NCI-H748 treated with DMSO at 0.1 percent for 48 hours (cell line): ENCODE measurements at regions not wholly inside any gene's neighbourhood (a gene's known extent, or its start where the extent isn't known, plus 50 kb on each side); places are given as distances from the start of the nearest gene placed in this dataset.
"Not testable (repeated sequence)": the region's sequence is repeated elsewhere in the genome, so short reads cannot be mapped to it uniquely, and the experiment has no call there.

Experiments
- DNase-seq: peaks from one replicate; lab custom pipeline; 2025; lab: John Stamatoyannopoulos, UW

GRCh38 chr5:30150231-30150630 lies 1043.3 kb upstream of the CDH6 start:
- no peak for DNase-seq

GRCh38 chr5:30149526-30149925 lies 1044.0 kb upstream of the CDH6 start:
- DNase-seq: no peak

DNA sequence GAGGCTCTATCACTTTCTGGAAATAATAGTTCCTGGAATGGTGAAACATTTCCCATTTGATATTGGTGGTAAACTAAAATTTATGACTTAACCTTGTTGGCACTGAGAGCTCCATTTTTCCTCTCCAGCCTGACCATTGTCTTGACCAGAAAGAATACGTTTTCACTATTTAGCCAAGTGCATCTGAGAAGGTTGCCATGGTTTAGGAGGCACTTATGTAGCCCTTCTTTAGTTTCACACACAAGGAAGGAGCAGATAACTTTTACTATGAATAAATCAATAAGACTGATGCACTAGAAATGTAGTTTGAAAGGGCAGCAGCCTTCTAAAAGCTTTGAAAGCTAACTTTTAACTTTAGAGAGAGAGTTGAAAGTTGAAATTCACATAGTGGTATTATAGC lies 1045.5 kb upstream of the CDH6 start:
- no peak for DNase-seq

- DNase-seq: not testable (repeated sequence)
Measured at GRCh38 chr5:30144059-30144458, 1049.4 kb upstream of the CDH6 start.

DNA sequence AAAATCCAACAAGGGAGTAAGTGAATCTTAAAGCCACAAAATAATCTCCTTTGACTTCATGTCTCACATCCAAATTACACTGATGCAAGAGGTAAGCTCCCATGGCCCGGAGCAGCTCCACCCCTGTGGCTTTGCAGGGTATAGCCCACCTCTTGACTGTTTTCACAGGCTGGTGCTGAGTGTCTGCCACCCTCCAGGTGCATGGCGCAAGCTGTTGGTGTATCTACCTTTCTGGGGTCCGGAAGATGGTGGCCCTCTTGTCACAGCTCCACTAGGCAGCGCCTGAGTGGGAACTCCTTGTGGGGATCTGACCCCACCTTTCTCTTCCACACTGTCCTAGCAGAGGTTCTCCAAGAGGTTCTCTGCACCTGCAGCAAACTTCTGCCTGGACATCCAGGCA lies 1051.1 kb upstream of the CDH6 start:
- no peak for DNase-seq

DNA sequence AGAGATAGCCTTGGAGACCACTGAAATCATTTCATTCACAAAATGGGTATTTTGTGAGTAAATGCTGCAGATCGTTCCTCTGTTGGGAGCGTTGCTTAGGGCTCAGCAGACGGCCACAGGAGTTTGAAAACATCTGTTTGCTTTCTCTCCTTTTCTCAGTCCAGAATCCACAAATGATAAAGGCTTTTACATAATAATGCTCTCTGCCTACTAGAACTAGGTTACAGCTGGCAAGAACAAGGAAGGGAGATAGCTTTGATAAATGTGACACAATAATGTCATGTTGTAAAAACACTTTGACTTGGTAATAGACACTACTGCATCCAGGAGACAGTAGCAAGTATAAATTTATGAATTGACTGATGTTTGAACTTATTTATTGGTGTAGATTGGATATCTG lies 1072.4 kb upstream of the CDH6 start:
- no peak for DNase-seq

DNA sequence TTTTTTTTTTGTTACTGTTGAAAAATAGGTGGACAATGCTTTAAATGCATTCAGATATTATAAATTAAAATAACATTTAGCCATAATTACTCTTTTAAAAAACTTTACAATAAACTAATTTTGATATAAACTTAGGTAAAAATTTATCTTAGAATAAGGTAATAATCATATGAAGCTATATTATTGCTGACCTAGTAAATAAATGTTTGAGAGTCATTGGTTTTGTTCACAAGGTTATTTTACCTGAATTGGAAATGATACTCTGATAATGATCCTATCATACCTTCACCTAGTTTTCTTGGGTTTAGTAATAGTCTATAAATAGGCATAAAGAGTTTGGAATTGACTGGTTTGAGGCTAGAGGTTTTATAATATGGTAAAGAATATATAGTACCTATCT lies 1076.4 kb upstream of the CDH6 start:
- no peak for DNase-seq

GRCh38 chr5:30113542-30113941 lies 1079.9 kb upstream of the CDH6 start:
- DNase-seq: no peak

DNA sequence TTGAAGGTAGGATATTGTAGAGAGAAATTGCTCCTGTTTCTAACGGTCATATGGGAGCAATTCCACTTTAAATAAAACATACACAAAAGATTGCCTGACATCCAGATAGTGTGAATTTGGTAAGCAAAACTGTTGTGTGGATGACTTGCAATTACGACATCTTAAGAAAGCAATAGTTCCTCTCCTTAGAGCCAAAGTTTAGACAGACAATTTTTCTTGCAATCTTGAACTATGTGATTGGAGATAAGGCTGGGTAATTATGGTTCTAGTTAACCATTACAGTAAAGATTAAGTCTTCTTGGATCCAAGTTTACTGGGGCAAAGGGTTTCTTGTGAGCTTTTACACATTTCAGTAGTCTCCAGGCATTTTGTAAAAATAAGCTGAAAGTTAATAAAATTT lies 1080.6 kb upstream of the CDH6 start:
- no peak for DNase-seq

GRCh38 chr5:30108051-30108450 lies 1085.4 kb upstream of the CDH6 start:
- no peak for DNase-seq

DNA sequence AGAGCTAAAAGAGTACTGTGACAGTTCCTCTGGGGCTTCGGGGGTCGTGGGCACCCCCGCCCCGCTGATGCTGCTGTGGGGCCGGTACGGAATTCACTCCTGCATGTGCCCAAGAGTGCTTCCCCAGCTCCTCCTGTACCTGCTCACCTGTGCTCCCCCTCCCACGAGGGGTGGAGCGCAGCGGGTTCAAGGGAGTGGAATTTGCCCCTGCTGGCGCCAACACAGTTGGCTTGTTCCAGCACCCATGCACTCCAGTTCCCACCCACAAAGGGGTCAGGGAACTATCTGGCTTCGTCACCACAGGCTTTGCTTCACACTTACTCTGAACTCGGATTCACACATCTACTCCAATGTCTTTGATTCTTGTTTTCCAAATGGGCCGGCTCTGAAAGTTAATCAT lies 1086.9 kb upstream of the CDH6 start:
- DNase-seq: no peak

DNA sequence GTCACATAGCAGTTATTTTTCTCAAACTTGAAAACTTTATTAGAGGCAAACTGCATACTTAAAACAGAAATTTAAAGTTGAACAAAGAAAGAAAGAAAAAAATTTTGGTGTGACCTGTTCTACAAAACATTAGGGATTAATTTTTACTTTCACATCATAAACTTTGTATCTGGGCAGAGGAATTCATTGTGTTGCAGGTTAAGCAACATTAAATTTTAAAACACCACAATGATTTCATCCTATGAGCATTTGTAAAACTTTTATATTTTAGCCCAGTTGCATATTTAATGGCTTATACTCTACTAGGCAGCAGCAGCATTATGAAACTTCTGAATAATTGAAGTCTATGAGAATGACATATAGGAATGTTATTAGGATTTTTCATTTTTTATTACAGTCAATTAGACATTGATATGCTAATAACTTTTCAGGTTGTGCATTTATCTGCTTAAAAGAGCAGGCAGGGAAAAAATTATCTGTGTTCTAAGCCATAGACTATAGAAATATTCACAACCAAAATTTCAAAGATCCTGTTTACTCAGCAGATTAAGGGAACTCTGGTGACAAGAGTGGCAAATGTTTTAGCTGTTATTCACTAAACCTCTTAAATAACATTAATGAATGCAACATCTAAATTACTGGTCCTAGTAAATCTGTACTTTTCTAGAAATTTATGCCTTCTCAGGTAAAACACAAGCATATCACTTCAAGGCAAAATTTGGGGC lies 1088.5 kb upstream of the CDH6 start:
- DNase-seq: no peak

DNA sequence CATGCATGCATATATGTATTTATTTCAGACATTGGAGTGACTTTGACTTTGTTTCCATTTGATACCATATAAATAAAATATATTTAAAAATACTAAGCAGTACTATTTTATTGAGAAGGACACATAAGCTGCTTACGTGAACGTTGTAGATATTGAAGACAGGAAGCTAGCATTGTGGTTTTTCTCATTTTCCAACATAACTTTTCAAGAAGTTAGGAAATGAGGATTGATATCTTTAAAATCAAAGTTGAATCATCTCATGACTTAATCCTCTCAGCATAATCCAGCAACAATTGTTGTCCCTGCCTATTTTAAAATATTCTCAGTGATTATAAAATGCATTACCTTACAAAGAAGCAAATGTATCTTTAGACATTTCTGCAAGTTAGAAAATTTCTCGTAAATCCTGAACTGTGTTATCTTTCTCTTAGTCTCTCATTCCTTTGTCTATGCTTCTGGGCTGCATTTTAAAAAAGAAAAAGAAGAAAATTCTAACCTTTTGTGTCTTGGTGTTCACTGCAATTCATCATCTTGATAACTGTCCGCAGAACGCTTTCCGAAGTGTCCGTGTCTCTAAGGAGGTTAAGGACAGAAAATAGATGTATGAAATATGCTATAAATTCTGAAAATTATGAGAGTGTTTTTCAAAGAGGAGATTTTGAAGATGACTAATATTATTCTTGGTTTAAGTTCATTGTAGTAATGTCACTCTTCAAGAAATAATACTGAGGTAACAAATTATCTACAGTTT lies 1089.9 kb upstream of the CDH6 start:
- DNase-seq: no peak

GRCh38 chr5:30103052-30103451 lies 1090.4 kb upstream of the CDH6 start:
- DNase-seq: no peak

GRCh38 chr5:30102185-30102584 lies 1091.3 kb upstream of the CDH6 start:
- no peak for DNase-seq

- peak; percentile 94 for DNase-seq
Measured at GRCh38 chr5:30100929-30101328, 1092.6 kb upstream of the CDH6 start.

- DNase-seq: peak; percentile 66
Measured at GRCh38 chr5:30100148-30100713, 1093.3 kb upstream of the CDH6 start.

DNA sequence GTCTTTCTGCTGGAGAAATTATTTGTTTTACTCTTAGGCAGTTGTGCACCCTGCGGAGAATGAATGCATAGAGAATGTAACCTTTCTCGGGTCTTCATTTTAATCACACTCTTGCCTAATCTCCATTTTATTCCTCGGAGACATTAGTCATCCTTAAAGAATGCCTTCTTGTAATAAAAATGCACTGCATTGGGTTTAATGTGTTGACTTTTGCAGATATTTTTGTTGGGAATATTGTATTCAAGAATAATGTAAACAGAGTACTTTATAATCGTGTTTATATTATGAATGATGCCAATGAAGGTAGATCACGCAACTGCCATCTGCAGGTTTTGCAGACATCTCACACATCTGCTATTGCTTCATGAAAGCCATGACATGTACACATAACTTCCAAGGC lies 1093.9 kb upstream of the CDH6 start:
- peak; percentile 93 for DNase-seq

GRCh38 chr5:30098940-30099339 lies 1094.5 kb upstream of the CDH6 start:
- peak; percentile 61 for DNase-seq

- DNase-seq: no peak
Measured at GRCh38 chr5:30092548-30092947, 1100.9 kb upstream of the CDH6 start.

- DNase-seq: no peak
Measured at GRCh38 chr5:30069441-30070263, 1123.8 kb upstream of the CDH6 start.

- DNase-seq: no peak
Measured at GRCh38 chr5:30063503-30063902, 1130.0 kb upstream of the CDH6 start.

DNA sequence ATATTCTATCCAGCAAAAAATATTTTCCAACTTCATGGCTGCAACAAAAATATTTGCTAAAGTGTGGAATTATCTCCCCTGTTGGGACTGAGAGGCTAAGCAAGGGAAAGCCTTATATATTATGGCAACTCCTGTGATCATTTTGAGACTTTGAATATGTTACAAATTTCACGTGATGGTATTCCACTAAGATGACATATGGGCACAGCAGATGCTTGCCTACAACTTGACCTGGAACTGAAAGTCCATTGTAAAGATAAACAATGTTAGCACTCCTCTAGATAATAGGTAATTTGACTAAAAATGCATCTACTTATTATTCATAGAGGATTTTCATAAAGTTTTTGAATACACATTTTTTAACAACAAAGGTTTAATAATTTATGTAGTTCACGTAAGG lies 1141.5 kb upstream of the CDH6 start:
- no peak for DNase-seq
